ENCODE measurements at regions not wholly inside any gene's neighbourhood (a gene's known extent, or its start where the extent isn't known, plus 50 kb on each side); places are given as distances from the start of the nearest gene placed in this dataset.

DNA sequence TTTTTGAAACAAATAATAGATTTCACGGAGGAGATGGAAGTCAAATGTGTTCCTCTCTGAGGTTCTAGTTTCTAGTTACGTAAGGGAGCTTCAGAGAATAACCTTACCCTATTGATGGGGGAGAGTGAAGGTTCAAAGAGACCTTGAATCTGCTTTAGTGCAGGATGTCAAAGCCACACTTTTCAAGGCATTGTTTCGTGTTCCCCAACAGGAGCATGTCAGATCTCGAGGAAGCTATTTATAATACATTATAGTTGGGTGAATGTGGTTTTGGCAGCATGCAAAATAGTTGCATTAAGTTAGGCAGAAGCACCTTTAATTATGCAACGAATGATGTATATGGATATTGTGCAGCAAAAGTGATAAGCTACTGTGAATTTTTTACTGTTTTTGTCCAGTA, 614.9 kb downstream of the SLC16A7 start:
- TF ChIP-seq, protein P1, sequence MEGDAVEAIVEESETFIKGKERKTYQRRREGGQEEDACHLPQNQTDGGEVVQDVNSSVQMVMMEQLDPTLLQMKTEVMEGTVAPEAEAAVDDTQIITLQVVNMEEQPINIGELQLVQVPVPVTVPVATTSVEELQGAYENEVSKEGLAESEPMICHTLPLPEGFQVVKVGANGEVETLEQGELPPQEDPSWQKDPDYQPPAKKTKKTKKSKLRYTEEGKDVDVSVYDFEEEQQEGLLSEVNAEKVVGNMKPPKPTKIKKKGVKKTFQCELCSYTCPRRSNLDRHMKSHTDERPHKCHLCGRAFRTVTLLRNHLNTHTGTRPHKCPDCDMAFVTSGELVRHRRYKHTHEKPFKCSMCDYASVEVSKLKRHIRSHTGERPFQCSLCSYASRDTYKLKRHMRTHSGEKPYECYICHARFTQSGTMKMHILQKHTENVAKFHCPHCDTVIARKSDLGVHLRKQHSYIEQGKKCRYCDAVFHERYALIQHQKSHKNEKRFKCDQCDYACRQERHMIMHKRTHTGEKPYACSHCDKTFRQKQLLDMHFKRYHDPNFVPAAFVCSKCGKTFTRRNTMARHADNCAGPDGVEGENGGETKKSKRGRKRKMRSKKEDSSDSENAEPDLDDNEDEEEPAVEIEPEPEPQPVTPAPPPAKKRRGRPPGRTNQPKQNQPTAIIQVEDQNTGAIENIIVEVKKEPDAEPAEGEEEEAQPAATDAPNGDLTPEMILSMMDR (IDR thresholded peaks at IDR 0.05): no peak
- TF ChIP-seq POLR2A (IDR thresholded peaks at IDR 0.05): no peak
